GM12865 (cell line): ENCODE measurements at regions not wholly inside any gene's neighbourhood (a gene's known extent, or its start where the extent isn't known, plus 50 kb on each side); places are given as distances from the start of the nearest gene placed in this dataset.
"Not testable (repeated sequence)": the region's sequence is repeated elsewhere in the genome, so short reads cannot be mapped to it uniquely, and the experiment has no call there.

Source experiments
- DNase-seq: peaks from one replicate; pipeline ENCODE4 v3.0.0; 2010; ENCODE audit warnings: low read depth
- H3K4me3 ChIP-seq: 2 replicates; pipeline ENCODE4 v1.5.1; 2011; ENCODE audit warnings: mild to moderate bottlenecking, low read depth, low read length, control low read depth
- CTCF ChIP-seq: IDR thresholded peaks from 2 replicates; pipeline ENCODE4 v1.5.1; 2011; ENCODE audit warnings: low read length, control low read depth, low read depth, inconsistent platforms; ENCODE audit not compliant: insufficient read depth; ENCODE audit errors: missing control alignments

DNA sequence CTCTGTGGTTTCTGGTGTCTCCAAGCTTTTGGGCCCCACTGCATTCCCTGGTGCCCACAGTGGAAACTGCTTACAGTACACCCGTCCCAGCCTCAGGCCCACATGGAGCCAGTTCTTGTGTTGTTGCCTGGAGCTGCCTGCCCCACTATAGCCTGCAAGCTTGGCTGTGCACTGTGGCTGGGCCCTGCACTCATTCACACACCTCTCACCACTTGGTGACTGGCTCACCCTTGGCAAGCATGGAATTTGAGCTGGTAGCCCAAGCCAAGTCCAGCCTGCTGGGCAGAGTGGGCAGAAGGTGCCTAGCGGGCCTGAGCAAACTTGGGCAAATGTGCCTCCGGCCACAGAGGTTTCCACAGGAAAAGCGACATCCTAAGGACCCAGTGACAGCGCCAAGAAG, 472.3 kb downstream of the MMUT start:
- DNase-seq, result peak; percentile 18
- TF ChIP-seq CTCF, result no peak
- peak overlapping the region; percentile 56 for H3K4me3 ChIP-seq

DNA sequence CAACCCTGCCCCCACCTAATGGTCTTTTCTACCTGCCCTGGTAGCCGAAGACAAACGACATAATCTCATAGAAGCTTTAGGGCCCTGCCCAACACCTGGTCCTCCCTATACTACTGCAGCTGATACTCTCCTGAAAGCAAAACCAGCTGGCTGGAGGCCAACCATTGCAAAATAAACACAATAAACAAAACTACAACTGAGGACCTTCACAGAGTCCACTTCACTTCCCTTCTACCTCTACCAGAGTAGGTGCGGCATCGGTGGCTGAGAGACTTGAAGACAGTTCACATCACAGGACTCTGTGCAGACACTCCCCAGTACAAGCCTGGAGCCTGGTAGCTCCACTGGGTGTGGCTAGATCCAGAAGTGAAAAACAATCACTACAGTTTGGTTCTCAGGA, 476.2 kb downstream of the MMUT start:
- no peak overlapping the region for H3K4me3 ChIP-seq
- peak; percentile 34 for DNase-seq
- TF ChIP-seq CTCF, result no peak

GRCh38 chr6:48986105-48986504, 476.9 kb downstream of the MMUT start:
- H3K4me3 ChIP-seq, result no peak overlapping the region
- no peak for DNase-seq
- no peak for TF ChIP-seq CTCF

DNA sequence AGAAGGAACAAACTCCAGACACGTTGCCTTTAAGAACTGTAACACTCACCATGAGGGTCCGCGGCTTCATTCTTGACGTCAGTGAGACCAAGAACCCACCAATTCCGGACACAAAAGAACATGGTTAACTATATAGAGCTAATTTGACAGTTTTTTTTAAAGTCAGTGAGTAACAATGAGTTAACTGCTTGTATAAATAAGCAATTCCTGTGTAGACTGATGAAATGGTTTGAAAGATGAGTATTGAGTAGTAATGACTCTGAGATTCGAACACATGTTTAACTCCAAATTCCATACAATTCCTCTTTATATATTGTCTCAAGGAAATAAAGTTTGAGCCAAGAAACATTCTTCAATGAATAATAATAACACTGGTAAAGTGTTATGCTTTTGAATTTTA, 478.0 kb downstream of the MMUT start:
- no peak for DNase-seq
- no peak overlapping the region for H3K4me3 ChIP-seq
- no peak for TF ChIP-seq CTCF

DNA sequence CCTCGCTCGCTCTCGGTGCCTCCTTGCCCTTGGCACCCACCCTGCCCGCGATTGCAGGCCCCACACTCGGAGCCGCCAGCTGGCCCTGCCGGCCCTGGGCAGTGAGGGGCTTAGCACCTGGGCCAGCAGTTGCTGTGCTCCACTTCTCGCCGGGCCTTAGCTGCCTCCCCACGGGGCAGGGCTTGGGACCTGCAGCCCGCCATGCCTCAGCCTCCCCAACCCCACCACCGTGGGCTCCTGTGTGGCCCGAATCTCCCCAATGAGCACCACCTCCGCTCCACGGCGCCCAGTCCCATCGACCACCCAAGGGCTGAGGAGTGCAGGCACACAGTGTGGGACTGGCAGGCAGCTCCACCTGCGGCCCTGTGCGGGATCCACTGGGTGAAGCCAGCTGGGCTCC, 479.1 kb downstream of the MMUT start:
- H3K4me3 ChIP-seq, DNase-seq: not testable (repeated sequence)

- no peak for TF ChIP-seq CTCF
- no peak for DNase-seq
- H3K4me3 ChIP-seq, result no peak overlapping the region
Measured at GRCh38 chr6:48983377-48983776, 479.7 kb downstream of the MMUT start.

- no peak for TF ChIP-seq CTCF
- no peak overlapping the region for H3K4me3 ChIP-seq
- DNase-seq, result no peak
Measured at GRCh38 chr6:48979806-48980205, 483.2 kb downstream of the MMUT start.

- TF ChIP-seq CTCF, result no peak
- H3K4me3 ChIP-seq, result no peak overlapping the region
- no peak for DNase-seq
Measured at GRCh38 chr6:48979085-48979484, 484.0 kb downstream of the MMUT start.
